K562 (cell line): ENCODE measurements at regions not wholly inside any gene's neighbourhood (a gene's known extent, or its start where the extent isn't known, plus 50 kb on each side); places are given as distances from the start of the nearest gene placed in this dataset.
"Not testable (repeated sequence)": the region's sequence is repeated elsewhere in the genome, so short reads cannot be mapped to it uniquely, and the experiment has no call there.

ENCODE experiments used
- ATAC-seq: fragments of 200-7000 bp; cut with Tn5 transposase; 3 replicates; pipeline ENCODE4 v1.9.1; 2020; ENCODE audit warnings: moderate library complexity
- BruUV-seq: library from RNA; stranded (reverse); fragments of 400-500 nt; replicated peaks from 2 replicates; lab custom pipeline; 2021; lab: Mats Ljungman, UMichigan
- CTCF ChIA-PET: fragments of 300-600 bp; formaldehyde crosslinking; extraction: SDS; loops from one replicate; lab custom pipeline; 2021; ENCODE audit warnings: low intra/inter-chr PET ratio; lab: Yijun Ruan, JAX
- POLR2A ChIA-PET: fragments of 300-600, 350-650 bp; sonication (Branson Sonifier 250); formaldehyde crosslinking; extraction: SDS; loops from one replicate; lab custom pipeline; 2021; ENCODE audit warnings: antibody characterized with exemption, inconsistent platforms; lab: Yijun Ruan, JAX
- DNase-seq, 4 experiments: peaks; one replicate each; pipeline versions ENCODE4 v3.0.0 to v3.0.0-alpha.2; 2011 to 2018; ENCODE audit warnings: low spot score in 3 of 4, mixed read lengths in 3 of 4; ENCODE audit errors: extremely low read depth in 1 of 4
- FAIRE-seq: peaks from 2 replicates; lab custom pipeline; 2011; peaks lifted over from hg19 to GRCh38; lab: Jason Lieb, UNC
- H2AFZ ChIP-seq: 2 replicates; pipeline ENCODE4 v1.6.0; 2011; ENCODE audit warnings: low read depth, low read length, control low read depth, inconsistent platforms
- H3K27ac ChIP-seq: fragments of 200-600 bp; 3 replicates; pipeline ENCODE4 v1.8.0; 2011; ENCODE audit warnings: low read depth, mild to moderate bottlenecking, control low read depth, inconsistent platforms, low read length, moderate library complexity, mixed read lengths; ENCODE audit errors: extremely low read depth
- H3K27me3 ChIP-seq, 2 experiments: fragments of 300-600 bp in 1 of 2; 2 replicates in 1 of 2; 3 replicates in 1 of 2; pipeline versions ENCODE4 v1.6.0 to v1.8.0; 2011; ENCODE audit warnings: inconsistent platforms in 2 of 2, low read length in 2 of 2, mild to moderate bottlenecking in 1 of 2, mixed read lengths in 1 of 2, moderate library complexity in 1 of 2; ENCODE audit not compliant: control insufficient read depth in 2 of 2, insufficient read depth in 2 of 2
- H3K36me3 ChIP-seq: fragments of 300-600 bp; 3 replicates; pipeline ENCODE4 v1.8.0; 2011; ENCODE audit warnings: mild to moderate bottlenecking, low read length, inconsistent platforms; ENCODE audit not compliant: control insufficient read depth, insufficient read depth
- H3K4me1 ChIP-seq, 2 experiments: fragments of 200-600 bp in 1 of 2; replicated peaks in 1 of 2; 2 replicates in 1 of 2; 3 replicates in 1 of 2; pipeline versions ENCODE4 v1.5.1 to v1.8.0; 2011; ENCODE audit warnings: inconsistent platforms in 2 of 2, low read length in 2 of 2, mild to moderate bottlenecking in 1 of 2, mixed read lengths in 1 of 2, moderate library complexity in 1 of 2; ENCODE audit not compliant: control insufficient read depth in 2 of 2, insufficient read depth in 2 of 2
- H3K4me2 ChIP-seq: 2 replicates; pipeline ENCODE4 v1.6.1; 2011; ENCODE audit warnings: low read length, control low read depth, inconsistent platforms, mixed read lengths; ENCODE audit not compliant: insufficient read depth
- H3K4me3 ChIP-seq: fragments of 200-600 bp; sonication (generic), shearing (Covaris generic); 2 replicates; pipeline ENCODE4 v1.5.1; 2016; ENCODE audit warnings: control low read depth, inconsistent platforms
- H3K79me2 ChIP-seq: fragments of 200-600 bp; 3 replicates; pipeline ENCODE4 v1.8.0; 2011; ENCODE audit warnings: low read length, inconsistent platforms; ENCODE audit not compliant: control insufficient read depth, insufficient read depth
- H3K9ac ChIP-seq, 2 experiments: 2 replicates each; pipeline versions ENCODE4 v1.6.0 to v1.6.1; 2011; ENCODE audit warnings: low read depth in 2 of 2, low read length in 2 of 2, control low read depth in 1 of 2, inconsistent platforms in 1 of 2, mild to moderate bottlenecking in 1 of 2, mixed read lengths in 1 of 2; ENCODE audit not compliant: insufficient read depth in 1 of 2
- H3K9me1 ChIP-seq: one replicate; pipeline ENCODE4 v1.6.0; 2011; ENCODE audit warnings: inconsistent platforms, mild to moderate bottlenecking, low read length, moderate library complexity; ENCODE audit not compliant: control insufficient read depth, insufficient read depth
- H3K9me3 ChIP-seq: replicated peaks from 2 replicates; pipeline ENCODE4 v1.5.1; 2011; ENCODE audit warnings: low read depth, low read length, inconsistent platforms; ENCODE audit not compliant: control insufficient read depth, insufficient read depth
- H4K20me1 ChIP-seq: replicated peaks from 2 replicates; pipeline ENCODE4 v1.6.1; 2011; ENCODE audit warnings: low read length, inconsistent platforms, mixed read lengths; ENCODE audit not compliant: control insufficient read depth, insufficient read depth
- WGBS: fragments of 100-300 bp; shearing (Covaris generic); methylation state at CpG from one replicate; pipeline ENCODE4 v1.1.6; 2016; ENCODE audit warnings: low coverage, mixed read lengths; ENCODE audit not compliant: insufficient coverage; ENCODE audit errors: missing lambda C conversion rate; 5-methylcytosine and 5-hydroxymethylcytosine counted together
- in situ Hi-C: fragments of 300-500 bp; cut with MboI; formaldehyde crosslinking; loops from 4 replicates; pipeline ENCODE4 v1.15.0; 2018; ENCODE audit warnings: inconsistent platforms, mixed read lengths
- intact Hi-C: fragments of 100-400 bp; cut with micrococcal nuclease; formaldehyde crosslinking; loops from 2 replicates; pipeline ENCODE4 v1.14.2; 2022

DNA sequence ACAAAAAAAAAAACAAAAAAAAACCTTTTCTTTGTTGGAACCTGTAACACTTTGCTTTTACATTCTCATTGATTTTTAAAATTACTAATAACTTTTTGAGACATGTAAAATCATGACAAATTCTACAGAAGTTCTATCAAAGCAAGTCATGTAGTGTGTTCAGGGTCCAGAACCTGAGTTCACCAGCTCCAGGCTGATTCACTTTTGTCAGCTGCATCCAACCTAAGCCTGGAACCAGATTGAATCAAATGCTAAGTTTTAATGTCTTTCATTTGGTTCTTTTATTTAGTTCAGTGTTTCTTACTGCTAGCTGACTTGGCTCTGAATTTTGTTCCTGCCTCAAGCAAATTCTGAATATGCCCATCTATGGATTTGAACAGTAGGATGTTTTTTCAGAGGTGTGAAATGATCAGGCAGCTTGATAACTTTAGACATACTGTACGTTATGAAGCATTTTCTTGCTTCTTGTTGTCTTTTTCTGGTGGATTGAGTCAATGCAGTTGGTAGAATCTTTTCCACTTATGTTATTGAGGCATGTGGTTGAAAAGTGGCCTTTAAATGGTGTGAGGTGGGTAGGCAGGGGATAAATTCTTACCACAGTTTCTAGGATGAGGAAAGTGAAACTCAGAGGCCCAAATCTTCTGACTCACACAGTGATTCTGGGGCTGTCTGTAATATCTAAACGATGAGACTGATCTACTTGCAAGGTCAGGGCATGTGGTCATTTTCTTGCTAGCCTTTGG lies 78.7 kb downstream of the SRGAP2 start:
- H3K9ac ChIP-seq, H3K27me3 ChIP-seq, H3K4me3 ChIP-seq, H2AFZ ChIP-seq, H3K36me3 ChIP-seq, H3K4me2 ChIP-seq, POLR2A ChIA-PET, H3K79me2 ChIP-seq, H4K20me1 ChIP-seq, H3K4me1 ChIP-seq, H3K27ac ChIP-seq, DNase-seq, H3K9me1 ChIP-seq, CTCF ChIA-PET, BruUV-seq, in situ Hi-C loops, H3K9me3 ChIP-seq, intact Hi-C loops, FAIRE-seq: not testable (repeated sequence)
- WGBS = no CpG with 5 or more reads among the region's 2 CpGs
- ATAC-seq = peak; percentile 60

DNA sequence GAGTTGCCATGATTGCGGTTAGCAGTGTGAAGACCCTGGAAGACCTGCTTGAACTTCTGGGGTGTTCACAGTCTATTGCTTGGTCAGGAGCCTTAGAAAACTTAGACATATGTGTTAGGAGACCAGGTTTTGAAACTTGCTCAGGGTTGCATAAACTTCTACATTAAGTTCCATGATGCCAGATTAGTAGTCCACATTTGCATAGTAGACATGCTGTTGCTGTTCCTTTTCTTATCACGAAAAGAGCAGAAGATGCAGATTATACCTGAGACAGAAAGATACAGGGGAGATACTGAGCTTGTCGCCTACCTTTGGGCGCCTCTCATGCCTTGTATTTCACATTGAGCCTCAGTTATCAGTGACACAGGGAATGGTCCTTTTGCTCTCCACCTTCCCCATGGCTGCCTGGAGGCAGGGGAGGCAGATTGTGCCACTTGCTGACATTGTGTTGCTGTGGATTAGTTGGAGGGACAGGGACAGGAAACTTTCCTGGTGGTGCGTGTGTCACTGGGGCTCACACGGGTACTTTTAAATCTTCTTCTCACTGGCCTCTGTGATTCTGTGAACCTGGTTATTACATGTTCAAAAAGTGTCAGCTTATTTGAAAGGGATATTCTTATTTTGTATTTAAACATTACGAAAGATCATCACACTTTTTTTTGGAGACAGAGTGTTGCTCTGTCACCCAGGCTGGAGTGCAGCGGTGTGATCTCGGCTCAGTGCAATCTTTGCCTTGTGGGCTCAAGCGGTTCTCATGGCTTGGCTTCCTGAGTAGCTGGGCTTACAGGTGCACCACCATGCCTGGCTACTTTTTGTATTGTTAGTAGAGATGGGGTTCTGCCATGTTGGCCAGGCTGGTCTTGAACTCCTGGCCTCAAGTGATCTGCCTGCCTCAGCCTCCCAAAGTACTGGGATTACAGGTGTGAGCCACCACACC lies 82.0 kb downstream of the SRGAP2 start:
- H3K9ac ChIP-seq, H3K9me1 ChIP-seq, ATAC-seq, H4K20me1 ChIP-seq, DNase-seq, CTCF ChIA-PET, intact Hi-C loops, in situ Hi-C loops, H2AFZ ChIP-seq, H3K27ac ChIP-seq, H3K9me3 ChIP-seq, POLR2A ChIA-PET, H3K4me1 ChIP-seq, H3K4me2 ChIP-seq, H3K79me2 ChIP-seq, H3K27me3 ChIP-seq, FAIRE-seq, H3K4me3 ChIP-seq, H3K36me3 ChIP-seq, BruUV-seq: not testable (repeated sequence)
- WGBS = 56% methylated on average over 6 of the region's 10 CpGs

DNA sequence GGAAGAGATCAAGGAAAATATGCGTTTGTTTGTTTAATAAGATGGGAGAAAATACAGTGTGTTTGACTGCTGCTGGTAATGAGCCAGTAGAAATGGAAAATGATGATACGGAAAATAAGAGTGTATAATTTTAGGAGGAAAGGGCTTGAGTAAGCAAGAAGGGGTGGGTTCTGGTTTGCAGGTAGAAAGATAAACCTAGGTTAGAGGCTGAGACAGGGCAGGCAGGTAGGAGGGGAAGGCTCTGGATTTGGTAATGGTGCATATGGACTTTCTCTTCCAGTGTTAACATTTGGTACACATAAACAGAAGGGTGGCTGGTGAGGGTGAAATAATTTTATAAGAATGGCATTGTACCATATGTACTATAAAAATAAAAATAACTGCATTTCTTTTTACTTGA lies 84.4 kb downstream of the SRGAP2 start:
- CTCF ChIA-PET, H3K4me2 ChIP-seq, DNase-seq, BruUV-seq, H3K4me1 ChIP-seq, FAIRE-seq, H3K27ac ChIP-seq, H3K27me3 ChIP-seq, H2AFZ ChIP-seq, H3K9ac ChIP-seq, H3K36me3 ChIP-seq, in situ Hi-C loops, H3K4me3 ChIP-seq, H4K20me1 ChIP-seq, H3K9me1 ChIP-seq, intact Hi-C loops, POLR2A ChIA-PET, H3K9me3 ChIP-seq, H3K79me2 ChIP-seq: not testable (repeated sequence)
- peak; percentile 54 for ATAC-seq
- WGBS = 67% methylated on average over 2 of the region's 2 CpGs
